ENCODE measurements at regions not wholly inside any gene's neighbourhood (a gene's known extent, or its start where the extent isn't known, plus 50 kb on each side); places are given as distances from the start of the nearest gene placed in this dataset.

DNA sequence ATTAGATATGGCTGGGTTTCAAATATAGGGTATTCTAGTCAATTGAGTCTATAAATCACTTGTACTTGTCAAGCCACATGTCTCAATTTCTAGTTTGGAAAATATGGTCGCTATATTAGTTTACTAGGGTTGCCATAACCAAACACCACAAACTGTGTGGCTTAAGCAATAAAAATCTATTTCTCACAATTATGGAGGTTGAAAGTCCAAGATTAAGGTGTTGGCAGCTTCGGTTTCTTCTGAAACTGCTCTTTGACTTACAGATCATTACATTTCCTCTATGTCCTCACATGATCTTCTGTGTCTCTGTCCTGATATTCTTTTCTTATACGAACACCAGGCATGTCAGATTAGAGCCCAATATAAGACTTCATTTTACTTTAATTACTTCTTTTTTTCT lies 55.8 kb upstream of the BASP1 start:
- TF ChIP-seq RAD21 (IDR thresholded peaks at IDR 0.05; ENCODE audit: low read depth) (no peak), MAX (IDR thresholded peaks at IDR 0.05) (no peak)

Data from Ishikawa (cell line).